Mucosa of stomach (tissue), 1 donor: ENCODE measurements at regions not wholly inside any gene's neighbourhood (a gene's known extent, or its start where the extent isn't known, plus 50 kb on each side); places are given as distances from the start of the nearest gene placed in this dataset.
"Not testable (repeated sequence)": the region's sequence is repeated elsewhere in the genome, so short reads cannot be mapped to it uniquely, and the experiment has no call there.

Experiments
- H3K27me3 ChIP-seq: one replicate; pipeline ENCODE4 v1.7.0; 2013; ENCODE audit warnings: mild to moderate bottlenecking, low read length; ENCODE audit not compliant: control insufficient read depth, insufficient read depth
- H3K36me3 ChIP-seq: one replicate; pipeline ENCODE4 v1.7.0; 2013; ENCODE audit warnings: low read length; ENCODE audit not compliant: control insufficient read depth, insufficient read depth
- H3K4me1 ChIP-seq: one replicate; pipeline ENCODE4 v1.7.0; 2013; ENCODE audit warnings: mild to moderate bottlenecking, low read length; ENCODE audit not compliant: control insufficient read depth, insufficient read depth
- H3K4me3 ChIP-seq: one replicate; pipeline ENCODE4 v1.7.0; 2013; ENCODE audit warnings: low read length
- H3K9ac ChIP-seq: one replicate; pipeline ENCODE4 v1.7.0; 2013; ENCODE audit warnings: mild to moderate bottlenecking, low read length, moderate library complexity
- H3K9me3 ChIP-seq: one replicate; pipeline ENCODE4 v1.7.0; 2013; ENCODE audit warnings: mild to moderate bottlenecking, low read length, moderate library complexity; ENCODE audit not compliant: control insufficient read depth
- donor health status: Pancreatic carcinoma.

- H3K9me3 ChIP-seq, H3K4me3 ChIP-seq, H3K9ac ChIP-seq, H3K36me3 ChIP-seq, H3K4me1 ChIP-seq, H3K27me3 ChIP-seq: not testable (repeated sequence)
Observed at GRCh38 chr15:96484412-96484811, 153.9 kb downstream of the NR2F2 start.

GRCh38 chr15:96484830-96485229, 154.3 kb downstream of the NR2F2 start:
- Histone ChIP-seq H3K9me3 (no peaks in the 10 kb centered on the region), H3K36me3 (no peaks in the 10 kb centered on the region), H3K4me1 (no peaks in the 10 kb centered on the region), H3K4me3 (no peak overlapping the region), H3K9ac (no peak overlapping the region), H3K27me3 (no peaks in the 10 kb centered on the region)

- no peak overlapping the region for H3K9ac ChIP-seq
- H3K9me3 ChIP-seq, result no peaks in the 10 kb centered on the region
- no peaks in the 10 kb centered on the region for H3K36me3 ChIP-seq
- no peaks in the 10 kb centered on the region for H3K4me1 ChIP-seq
- H3K27me3 ChIP-seq, result no peaks in the 10 kb centered on the region
- H3K4me3 ChIP-seq, result no peak overlapping the region
Observed at GRCh38 chr15:96487245-96487644, 156.7 kb downstream of the NR2F2 start.

GRCh38 chr15:96491066-96491699, 160.7 kb downstream of the NR2F2 start:
- H3K9ac ChIP-seq, H3K4me1 ChIP-seq, H3K4me3 ChIP-seq, H3K9me3 ChIP-seq, H3K27me3 ChIP-seq, H3K36me3 ChIP-seq: not testable (repeated sequence)

GRCh38 chr15:96491700-96492644, 161.5 kb downstream of the NR2F2 start:
- H3K4me1 ChIP-seq, H3K9ac ChIP-seq, H3K9me3 ChIP-seq, H3K36me3 ChIP-seq, H3K27me3 ChIP-seq, H3K4me3 ChIP-seq: not testable (repeated sequence)

GRCh38 chr15:96494505-96494904, 164.0 kb downstream of the NR2F2 start:
- no peak overlapping the region for H3K9ac ChIP-seq
- no peaks in the 10 kb centered on the region for H3K36me3 ChIP-seq
- no peak overlapping the region for H3K4me3 ChIP-seq
- H3K9me3 ChIP-seq, result no peaks in the 10 kb centered on the region
- no peaks in the 10 kb centered on the region for H3K27me3 ChIP-seq
- H3K4me1 ChIP-seq, result no peaks in the 10 kb centered on the region

GRCh38 chr15:96495386-96495785, 164.9 kb downstream of the NR2F2 start:
- Histone ChIP-seq H3K9me3 (no peaks in the 10 kb centered on the region), H3K4me3 (no peak overlapping the region), H3K4me1 (no peaks in the 10 kb centered on the region), H3K9ac (no peak overlapping the region), H3K36me3 (no peaks in the 10 kb centered on the region), H3K27me3 (no peaks in the 10 kb centered on the region)

GRCh38 chr15:96497951-96498350, 167.5 kb downstream of the NR2F2 start:
- no peaks in the 10 kb centered on the region for H3K9me3 ChIP-seq
- no peaks in the 10 kb centered on the region for H3K36me3 ChIP-seq
- no peaks in the 10 kb centered on the region for H3K4me1 ChIP-seq
- H3K27me3 ChIP-seq, result no peaks in the 10 kb centered on the region
- no peak overlapping the region for H3K4me3 ChIP-seq
- H3K9ac ChIP-seq, result no peak overlapping the region

GRCh38 chr15:96500508-96500907, 170.0 kb downstream of the NR2F2 start:
- Histone ChIP-seq H3K9me3 (no peaks in the 10 kb centered on the region), H3K36me3 (no peaks in the 10 kb centered on the region), H3K27me3 (no peaks in the 10 kb centered on the region), H3K4me3 (no peak overlapping the region), H3K9ac (no peak overlapping the region), H3K4me1 (no peaks in the 10 kb centered on the region)

- Histone ChIP-seq H3K9ac (no peak overlapping the region), H3K4me3 (no peak overlapping the region), H3K36me3 (no peaks in the 10 kb centered on the region), H3K9me3 (no peaks in the 10 kb centered on the region), H3K4me1 (no peaks in the 10 kb centered on the region), H3K27me3 (no peaks in the 10 kb centered on the region)
Observed at GRCh38 chr15:96501362-96501761, 170.9 kb downstream of the NR2F2 start.

- no peaks in the 10 kb centered on the region for H3K36me3 ChIP-seq
- H3K27me3 ChIP-seq, result no peaks in the 10 kb centered on the region
- no peaks in the 10 kb centered on the region for H3K4me1 ChIP-seq
- H3K9me3 ChIP-seq, result no peaks in the 10 kb centered on the region
- H3K9ac ChIP-seq, result no peak overlapping the region
- H3K4me3 ChIP-seq, result no peak overlapping the region
Observed at GRCh38 chr15:96502196-96502595, 171.7 kb downstream of the NR2F2 start.

- H3K36me3 ChIP-seq, result no peaks in the 10 kb centered on the region
- no peak overlapping the region for H3K9ac ChIP-seq
- H3K4me1 ChIP-seq, result no peaks in the 10 kb centered on the region
- no peaks in the 10 kb centered on the region for H3K9me3 ChIP-seq
- no peak overlapping the region for H3K4me3 ChIP-seq
- no peaks in the 10 kb centered on the region for H3K27me3 ChIP-seq
Observed at GRCh38 chr15:96503276-96503675, 172.8 kb downstream of the NR2F2 start.
